Keratinocyte (primary cell): ENCODE measurements at regions not wholly inside any gene's neighbourhood (a gene's known extent, or its start where the extent isn't known, plus 50 kb on each side); places are given as distances from the start of the nearest gene placed in this dataset.

ENCODE experiments used
- CTCF ChIP-seq, 3 experiments: IDR thresholded peaks in 1 of 3; conservative IDR thresholded peaks in 1 of 3; optimal IDR thresholded peaks in 1 of 3; 2 replicates in 2 of 3; 3 replicates in 1 of 3; pipeline versions ENCODE3 to v1.5.1; 2011; ENCODE audit warnings: low read length in 3 of 3, mild to moderate bottlenecking in 3 of 3, moderate library complexity in 2 of 3, control low read depth in 1 of 3, inconsistent platforms in 1 of 3; ENCODE audit not compliant: insufficient read depth in 2 of 3; ENCODE audit errors: extremely low read depth in 1 of 3
- EZH2 ChIP-seq: IDR thresholded peaks from one replicate; pipeline ENCODE4 v1.6.1; 2012; ENCODE audit warnings: inconsistent platforms, mild to moderate bottlenecking, low read length, moderate library complexity

GRCh38 chr7:25835197-25835596 is 316.8 kb upstream of the NFE2L3 start:
- TF ChIP-seq CTCF (optimal IDR thresholded peaks at IDR 0.05 in 1 of 3, IDR thresholded peaks at IDR 0.05 in 1 of 3, conservative IDR thresholded peaks at IDR 0.05 in 1 of 3; ENCODE audit: extremely low read depth in 1 of 3, insufficient read depth in 2 of 3, low read length in 3 of 3) (no peak), EZH2 (no peak)
